Ectodermal cell (in vitro differentiated cells): ENCODE measurements at regions not wholly inside any gene's neighbourhood (a gene's known extent, or its start where the extent isn't known, plus 50 kb on each side); places are given as distances from the start of the nearest gene placed in this dataset.
"Not testable (repeated sequence)": the region's sequence is repeated elsewhere in the genome, so short reads cannot be mapped to it uniquely, and the experiment has no call there.

Experiments used
- H3K27ac ChIP-seq: 2 replicates; pipeline ENCODE4 v1.7.0; 2013; ENCODE audit warnings: mild to moderate bottlenecking, low read depth, low read length; ENCODE audit not compliant: insufficient read depth, poor library complexity, severe bottlenecking
- H3K27me3 ChIP-seq: 2 replicates; pipeline ENCODE4 v1.7.0; 2013; ENCODE audit warnings: mild to moderate bottlenecking, low read length; ENCODE audit not compliant: insufficient read depth, control insufficient read depth, poor library complexity, severe bottlenecking
- H3K36me3 ChIP-seq: one replicate; pipeline ENCODE4 v1.7.0; 2013; ENCODE audit warnings: low read length; ENCODE audit not compliant: control insufficient read depth, insufficient read depth
- H3K4me1 ChIP-seq: one replicate; pipeline ENCODE4 v1.7.0; 2013; ENCODE audit warnings: low read length; ENCODE audit not compliant: control insufficient read depth, insufficient read depth
- H3K4me3 ChIP-seq: 2 replicates; pipeline ENCODE4 v1.7.0; 2013; ENCODE audit warnings: low read depth, low read length, control low read depth; ENCODE audit not compliant: insufficient read depth
- H3K9me3 ChIP-seq: 2 replicates; pipeline ENCODE4 v1.7.0; 2013; ENCODE audit warnings: mild to moderate bottlenecking, low read length, moderate library complexity; ENCODE audit not compliant: control insufficient read depth
- WGBS, 2 experiments: methylation state at CpG; one replicate each; pipeline ENCODE4 v1.1.7; 2013; ENCODE audit warnings: missing lambda C conversion rate in 2 of 2; 5-methylcytosine and 5-hydroxymethylcytosine counted together

- Histone ChIP-seq H3K4me3 (no peak overlapping the region), H3K27me3 (no peaks in the 10 kb centered on the region)
- WGBS, 2 experiments: 78 to 84% methylated on average over 1 of the region's 2 CpGs
Observed at GRCh38 chr4:14000091-14000814, 372.7 kb upstream of the BOD1L1 start.

GRCh38 chr4:14002331-14002730 lies 374.8 kb upstream of the BOD1L1 start:
- not testable (repeated sequence) for H3K36me3 ChIP-seq, H3K27ac ChIP-seq, H3K27me3 ChIP-seq, H3K4me3 ChIP-seq, H3K4me1 ChIP-seq, H3K9me3 ChIP-seq
- 90 to 92% methylated on average over 3 of the region's 3 CpGs for WGBS, 2 experiments

More at GRCh38 chr4:14000091-14000814, 372.7 kb upstream of the BOD1L1 start:
- H3K4me1 ChIP-seq: no peaks in the 10 kb centered on the region
- no peak overlapping the region for H3K27ac ChIP-seq
- no peaks in the 10 kb centered on the region for H3K36me3 ChIP-seq
- H3K9me3 ChIP-seq: no peaks in the 10 kb centered on the region

GRCh38 chr4:14008494-14008893 lies 381.0 kb upstream of the BOD1L1 start:
- 100% methylated on average over 1 to 2 of the region's 3 CpGs for WGBS, 2 experiments
- H3K9me3 ChIP-seq: no peaks in the 10 kb centered on the region

GRCh38 chr4:14018191-14018853 lies 390.8 kb upstream of the BOD1L1 start:
- H3K4me1 ChIP-seq: no peaks in the 10 kb centered on the region
- no peaks in the 10 kb centered on the region for H3K36me3 ChIP-seq
- no peaks in the 10 kb centered on the region for H3K27me3 ChIP-seq
- no peak overlapping the region for H3K27ac ChIP-seq
- H3K4me3 ChIP-seq: no peak overlapping the region
- 92 to 94% methylated on average over 5 of the region's 5 CpGs for WGBS, 2 experiments
- H3K9me3 ChIP-seq: no peaks in the 10 kb centered on the region

More at GRCh38 chr4:14008494-14008893, 381.0 kb upstream of the BOD1L1 start:
- Histone ChIP-seq H3K4me1 (no peaks in the 10 kb centered on the region), H3K27me3 (no peaks in the 10 kb centered on the region), H3K27ac (no peak overlapping the region), H3K4me3 (no peak overlapping the region), H3K36me3 (no peaks in the 10 kb centered on the region)

GRCh38 chr4:14022456-14022855 lies 394.9 kb upstream of the BOD1L1 start:
- Histone ChIP-seq H3K27ac (no peak overlapping the region), H3K4me3 (no peak overlapping the region), H3K27me3 (no peaks in the 10 kb centered on the region), H3K9me3 (no peaks in the 10 kb centered on the region), H3K4me1 (no peaks in the 10 kb centered on the region), H3K36me3 (no peaks in the 10 kb centered on the region)
- WGBS, 2 experiments: 65 to 81% methylated on average over 1 of the region's 1 CpG

- H3K4me1 ChIP-seq: no peaks in the 10 kb centered on the region
- H3K4me3 ChIP-seq: no peak overlapping the region
- H3K9me3 ChIP-seq: no peaks in the 10 kb centered on the region
- H3K27ac ChIP-seq: no peak overlapping the region
- H3K27me3 ChIP-seq: no peaks in the 10 kb centered on the region
- no peaks in the 10 kb centered on the region for H3K36me3 ChIP-seq
- WGBS, 2 experiments: 96 to 98% methylated on average over 3 of the region's 3 CpGs
Observed at GRCh38 chr4:14023036-14023435, 395.5 kb upstream of the BOD1L1 start.

- no peaks in the 10 kb centered on the region for H3K36me3 ChIP-seq
- no peaks in the 10 kb centered on the region for H3K9me3 ChIP-seq
- H3K4me1 ChIP-seq: no peaks in the 10 kb centered on the region
- WGBS, 2 experiments: 95% methylated on average over 1 of the region's 1 CpG; no CpG with 5 or more reads in 1 of the 2 experiments
- no peak overlapping the region for H3K27ac ChIP-seq
- H3K4me3 ChIP-seq: no peak overlapping the region
- H3K27me3 ChIP-seq: no peaks in the 10 kb centered on the region
Observed at GRCh38 chr4:14023896-14024295, 396.4 kb upstream of the BOD1L1 start.

GRCh38 chr4:14025111-14025510 lies 397.6 kb upstream of the BOD1L1 start:
- H3K27me3 ChIP-seq: no peaks in the 10 kb centered on the region
- no peaks in the 10 kb centered on the region for H3K9me3 ChIP-seq
- 92 to 96% methylated on average over 4 to 5 of the region's 5 CpGs for WGBS, 2 experiments
- no peak overlapping the region for H3K27ac ChIP-seq
- H3K36me3 ChIP-seq: no peaks in the 10 kb centered on the region
- H3K4me3 ChIP-seq: no peak overlapping the region
- no peaks in the 10 kb centered on the region for H3K4me1 ChIP-seq

GRCh38 chr4:14025891-14026290 lies 398.4 kb upstream of the BOD1L1 start:
- H3K4me3 ChIP-seq: no peak overlapping the region
- H3K9me3 ChIP-seq: no peaks in the 10 kb centered on the region
- WGBS, 2 experiments: 93 to 95% methylated on average over 5 of the region's 5 CpGs
- no peaks in the 10 kb centered on the region for H3K4me1 ChIP-seq
- no peak overlapping the region for H3K27ac ChIP-seq
- H3K27me3 ChIP-seq: no peaks in the 10 kb centered on the region
- no peaks in the 10 kb centered on the region for H3K36me3 ChIP-seq

GRCh38 chr4:14028862-14029261 lies 401.3 kb upstream of the BOD1L1 start:
- no peak overlapping the region for H3K4me3 ChIP-seq
- 84 to 86% methylated on average over 11 of the region's 11 CpGs for WGBS, 2 experiments
- no peaks in the 10 kb centered on the region for H3K36me3 ChIP-seq
- H3K9me3 ChIP-seq: no peaks in the 10 kb centered on the region
- no peaks in the 10 kb centered on the region for H3K27me3 ChIP-seq
- H3K27ac ChIP-seq: no peak overlapping the region
- H3K4me1 ChIP-seq: no peaks in the 10 kb centered on the region
